GM10248 (cell line): ENCODE measurements at regions not wholly inside any gene's neighbourhood (a gene's known extent, or its start where the extent isn't known, plus 50 kb on each side); places are given as distances from the start of the nearest gene placed in this dataset.

Source experiments
- CTCF ChIA-PET: fragments of 300-600 bp; sonication (Branson Sonifier 250); formaldehyde crosslinking; extraction: SDS; loops from one replicate; lab custom pipeline; 2021; ENCODE audit warnings: antibody characterized with exemption; lab: Yijun Ruan, JAX
- POLR2A ChIA-PET: fragments of 350-650 bp; sonication (Branson Sonifier 250); formaldehyde crosslinking; extraction: SDS; loops from one replicate; lab custom pipeline; 2020; ENCODE audit warnings: antibody characterized with exemption; lab: Yijun Ruan, JAX
- DNase-seq: peaks from one replicate; pipeline ENCODE4 v3.0.0; 2012; ENCODE audit errors: extremely low spot score
- CTCF ChIP-seq: IDR thresholded peaks from 2 replicates; pipeline ENCODE4 v1.5.1; 2012; ENCODE audit warnings: mild to moderate bottlenecking, low read depth; ENCODE audit errors: extremely low read depth, missing control alignments, control extremely low read depth

- no peak for DNase-seq
- TF ChIP-seq CTCF = no peak
- POLR2A ChIA-PET = no interaction called here
- CTCF ChIA-PET = no interaction called here
These were observed 1416.5 kb downstream of the AACS start for GRCh38 chr12:126481688-126482087.

GRCh38 chr12:126482238-126482889, 1417.1 kb downstream of the AACS start:
- ChIA-PET POLR2A (no interaction called here), CTCF (no interaction called here)
- TF ChIP-seq CTCF = no peak
- no peak for DNase-seq

- TF ChIP-seq CTCF = no peak
- ChIA-PET POLR2A (no interaction called here), CTCF (no interaction called here)
- DNase-seq = no peak
These were observed 1418.2 kb downstream of the AACS start for GRCh38 chr12:126483145-126484068.

- ChIA-PET CTCF (no interaction called here), POLR2A (no interaction called here)
- no peak for TF ChIP-seq CTCF
- no peak for DNase-seq
These were observed 1422.3 kb downstream of the AACS start for GRCh38 chr12:126487431-126487980.

- DNase-seq = no peak
- no peak for TF ChIP-seq CTCF
- CTCF ChIA-PET = interaction anchor here (1.0 kb wide), 1 partner anchor 28 kb away, joined by 3 read pairs; no protein-coding TSS in a partner anchor
- POLR2A ChIA-PET = no interaction called here
These were observed 1423.6 kb downstream of the AACS start for GRCh38 chr12:126488806-126489205.

GRCh38 chr12:126492181-126492580, 1426.9 kb downstream of the AACS start:
- TF ChIP-seq CTCF = no peak
- POLR2A ChIA-PET = no interaction called here
- DNase-seq = no peak
- CTCF ChIA-PET = no interaction called here
